Stimulated activated naive CD8-positive, alpha-beta T cell treated with anti-CD3 and anti-CD28 coated beads, Interleukin-15, Interleukin-2, amounts not matched to agents 100 ng/mL and 50 ng/mL, for 24 hours (primary cell): ENCODE measurements at regions not wholly inside any gene's neighbourhood (a gene's known extent, or its start where the extent isn't known, plus 50 kb on each side); places are given as distances from the start of the nearest gene placed in this dataset.

Source experiments
- H3K27ac Mint-ChIP-seq: one replicate; pipeline ENCODE4 v1.8.0; 2021; ENCODE audit warnings: mild to moderate bottlenecking, mixed read lengths
- H3K27me3 Mint-ChIP-seq: one replicate; pipeline ENCODE4 v1.8.0; 2021; ENCODE audit warnings: mixed read lengths
- H3K36me3 Mint-ChIP-seq: one replicate; pipeline ENCODE4 v1.8.0; 2021; ENCODE audit warnings: low read depth, mixed read lengths
- H3K4me1 Mint-ChIP-seq: one replicate; pipeline ENCODE4 v1.8.0; 2021; ENCODE audit warnings: low read depth, mixed read lengths
- H3K4me3 Mint-ChIP-seq: one replicate; pipeline ENCODE4 v1.8.0; 2021; ENCODE audit warnings: mild to moderate bottlenecking, mixed read lengths
- H3K9me3 Mint-ChIP-seq: one replicate; pipeline ENCODE4 v1.8.0; 2021; ENCODE audit warnings: mixed read lengths

DNA sequence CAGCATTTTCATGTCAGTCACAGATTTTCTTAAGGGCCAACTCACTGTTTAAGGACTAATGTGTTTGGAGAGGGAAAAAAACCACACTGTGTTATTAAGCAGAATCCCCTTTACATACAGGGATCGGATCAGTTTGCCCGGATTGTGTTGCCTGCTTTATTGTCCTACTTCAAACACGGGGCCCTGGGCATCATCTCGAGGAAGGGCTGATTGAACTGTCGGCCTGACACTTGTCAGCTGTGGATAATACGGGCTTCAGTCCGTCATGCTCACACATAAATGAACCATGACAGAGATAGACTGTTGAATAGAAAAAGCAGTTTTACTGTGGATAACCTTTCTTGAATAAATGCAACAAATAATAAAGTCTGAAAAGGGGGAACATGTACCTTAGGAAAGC is 325.0 kb downstream of the ZSWIM6 start:
- Mint-ChIP-seq H3K4me3 (no peak overlapping the region), H3K4me1 (no peaks in the 10 kb centered on the region), H3K9me3 (no peaks in the 10 kb centered on the region), H3K27me3 (peaks cover 11% of the 10 kb centered on the region), H3K27ac (no peak overlapping the region), H3K36me3 (no peaks in the 10 kb centered on the region)

DNA sequence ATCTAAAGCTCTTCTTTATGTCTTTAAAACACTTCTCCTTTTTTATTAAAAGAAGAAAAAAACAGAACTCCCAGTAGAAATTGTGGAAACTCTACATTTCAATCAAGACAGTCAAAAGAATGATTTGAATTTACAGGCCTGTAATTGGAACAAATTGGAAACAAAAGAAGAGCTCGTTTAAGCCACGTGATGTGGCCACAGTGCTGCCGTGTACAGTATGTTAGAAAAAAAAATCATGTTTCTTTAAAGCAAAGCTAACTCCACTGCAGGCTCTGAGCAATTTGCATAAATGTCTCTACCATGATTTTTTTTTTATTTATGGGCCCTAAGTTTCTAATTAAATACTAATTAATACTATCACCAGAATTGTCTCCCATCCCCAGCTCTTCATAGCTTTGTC is 325.6 kb downstream of the ZSWIM6 start:
- H3K4me3 Mint-ChIP-seq, result no peak overlapping the region
- no peaks in the 10 kb centered on the region for H3K4me1 Mint-ChIP-seq
- peaks cover 11% of the 10 kb centered on the region for H3K27me3 Mint-ChIP-seq
- no peak overlapping the region for H3K27ac Mint-ChIP-seq
- H3K9me3 Mint-ChIP-seq, result no peaks in the 10 kb centered on the region
- H3K36me3 Mint-ChIP-seq, result no peaks in the 10 kb centered on the region

DNA sequence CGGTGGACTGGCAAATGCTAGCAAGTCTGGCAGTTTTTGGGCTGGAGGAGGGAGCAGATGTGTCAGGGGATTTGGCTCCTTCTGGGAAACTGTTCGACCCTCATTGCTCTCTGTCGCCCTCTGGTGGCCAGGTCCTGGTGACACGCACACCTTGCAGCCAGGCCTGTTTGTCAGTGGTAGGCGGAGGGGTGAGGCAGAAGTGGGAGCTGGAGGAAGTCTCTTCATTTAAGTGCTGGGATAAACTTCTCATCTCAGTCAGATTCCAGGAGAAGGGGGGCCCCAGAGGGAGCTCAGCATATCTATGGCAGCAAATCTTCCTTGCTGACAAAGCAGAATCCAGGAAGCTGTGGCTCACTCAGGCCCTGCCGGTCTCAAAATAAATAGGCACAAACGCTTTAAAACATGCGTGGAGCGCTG is 326.5 kb downstream of the ZSWIM6 start:
- no peaks in the 10 kb centered on the region for H3K36me3 Mint-ChIP-seq
- peaks cover 11% of the 10 kb centered on the region for H3K27me3 Mint-ChIP-seq
- no peaks in the 10 kb centered on the region for H3K4me1 Mint-ChIP-seq
- no peak overlapping the region for H3K4me3 Mint-ChIP-seq
- H3K9me3 Mint-ChIP-seq, result no peaks in the 10 kb centered on the region
- no peak overlapping the region for H3K27ac Mint-ChIP-seq

- Mint-ChIP-seq H3K27ac (no peak overlapping the region), H3K4me1 (no peaks in the 10 kb centered on the region), H3K4me3 (no peak overlapping the region), H3K36me3 (no peaks in the 10 kb centered on the region), H3K27me3 (peaks cover 11% of the 10 kb centered on the region), H3K9me3 (no peaks in the 10 kb centered on the region)
These were observed 327.2 kb downstream of the ZSWIM6 start for GRCh38 chr5:61659221-61659696.

DNA sequence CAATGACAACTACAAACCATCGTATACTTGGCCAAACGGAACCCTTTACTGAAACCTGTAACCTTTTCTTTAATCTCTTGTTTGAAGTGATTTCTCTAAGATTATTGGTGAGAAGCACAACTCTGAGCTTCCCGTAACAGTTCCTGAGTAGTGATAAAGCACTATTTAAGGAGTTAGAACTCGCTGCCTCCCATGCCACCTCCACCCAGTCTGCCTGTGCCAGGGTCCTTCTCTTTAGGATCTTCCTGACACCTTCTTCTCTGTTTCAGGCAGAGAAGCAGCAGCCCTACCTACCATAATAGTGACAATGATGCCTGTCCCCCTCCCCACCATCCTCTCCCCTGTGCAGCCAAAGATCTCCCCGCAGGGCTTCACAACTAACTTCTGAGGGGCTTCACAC is 330.6 kb downstream of the ZSWIM6 start:
- no peaks in the 10 kb centered on the region for H3K9me3 Mint-ChIP-seq

GRCh38 chr5:61666064-61666621 is 334.1 kb downstream of the ZSWIM6 start:
- Mint-ChIP-seq H3K27me3 (peaks cover 7% of the 10 kb centered on the region), H3K4me1 (no peaks in the 10 kb centered on the region), H3K36me3 (no peaks in the 10 kb centered on the region), H3K4me3 (no peak overlapping the region), H3K9me3 (no peaks in the 10 kb centered on the region), H3K27ac (no peak overlapping the region)

More for the DNA sequence above, 330.6 kb downstream of the ZSWIM6 start:
- Mint-ChIP-seq H3K36me3 (no peaks in the 10 kb centered on the region), H3K4me1 (no peaks in the 10 kb centered on the region), H3K27me3 (peaks cover 4% of the 10 kb centered on the region), H3K27ac (no peak overlapping the region), H3K4me3 (no peak overlapping the region)

DNA sequence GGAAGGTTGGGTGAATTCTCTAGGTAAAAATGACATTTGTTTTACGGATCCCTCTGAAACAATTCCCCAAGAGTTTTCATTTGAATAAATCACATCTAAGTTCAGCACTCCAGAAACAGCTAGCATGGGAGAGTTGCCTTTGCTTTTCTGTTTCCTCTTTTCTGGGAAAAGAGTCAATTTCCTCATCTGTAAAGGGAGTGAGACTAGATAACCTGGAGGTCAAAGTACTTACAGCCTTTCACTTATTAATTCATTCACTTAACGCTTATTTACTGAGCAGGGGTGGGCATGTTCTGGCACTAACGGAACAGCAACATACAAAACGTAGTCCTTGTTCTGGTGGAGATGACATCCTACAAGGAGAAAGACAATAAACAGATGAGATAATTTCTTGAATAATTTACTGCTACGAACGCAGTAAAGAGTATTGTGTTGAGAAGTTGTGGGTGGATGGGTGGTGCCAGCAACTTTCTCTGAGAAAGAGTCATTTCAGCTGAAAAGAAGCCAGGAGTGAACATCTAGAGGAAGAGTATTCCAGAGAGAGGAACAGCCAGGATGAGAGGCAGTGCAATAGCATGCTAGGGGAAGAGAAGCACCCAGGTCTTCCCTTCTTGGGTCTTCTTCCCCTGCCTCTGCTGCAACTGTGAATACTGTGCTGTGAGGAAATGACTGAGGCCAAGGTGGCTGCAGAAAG is 335.6 kb downstream of the ZSWIM6 start:
- H3K4me3 Mint-ChIP-seq, result no peak overlapping the region
- H3K9me3 Mint-ChIP-seq, result no peaks in the 10 kb centered on the region
- no peaks in the 10 kb centered on the region for H3K4me1 Mint-ChIP-seq
- H3K27me3 Mint-ChIP-seq, result peaks cover 7% of the 10 kb centered on the region
- H3K27ac Mint-ChIP-seq, result no peak overlapping the region
- H3K36me3 Mint-ChIP-seq, result no peaks in the 10 kb centered on the region

DNA sequence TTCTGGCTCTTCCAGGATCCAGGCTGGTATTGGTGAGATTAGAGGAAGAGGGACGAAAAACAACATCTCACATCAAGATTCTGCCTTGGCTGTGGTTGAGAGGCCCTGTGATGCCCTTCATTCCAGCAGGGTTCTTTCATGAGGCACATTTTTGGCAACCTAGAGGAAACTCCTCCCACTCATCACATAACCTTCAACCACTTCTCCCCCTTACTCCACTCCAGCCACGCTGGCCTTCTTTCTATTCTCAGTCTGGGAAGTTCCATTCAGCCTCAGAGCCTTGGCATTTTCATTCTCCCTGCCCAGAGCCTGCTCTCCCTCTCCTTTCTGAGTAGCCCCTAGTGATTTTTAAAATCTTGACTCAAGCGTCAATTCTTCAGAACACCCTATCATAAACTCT is 337.5 kb downstream of the ZSWIM6 start:
- H3K4me1 Mint-ChIP-seq, result peaks cover 5% of the 10 kb centered on the region
- H3K4me3 Mint-ChIP-seq, result no peak overlapping the region
- H3K27ac Mint-ChIP-seq, result no peak overlapping the region
- peaks cover 11% of the 10 kb centered on the region for H3K27me3 Mint-ChIP-seq
- no peaks in the 10 kb centered on the region for H3K36me3 Mint-ChIP-seq
- H3K9me3 Mint-ChIP-seq, result no peaks in the 10 kb centered on the region

GRCh38 chr5:61670941-61671340 is 338.9 kb downstream of the ZSWIM6 start:
- H3K27ac Mint-ChIP-seq, result no peak overlapping the region
- peaks cover 5% of the 10 kb centered on the region for H3K4me1 Mint-ChIP-seq
- no peaks in the 10 kb centered on the region for H3K9me3 Mint-ChIP-seq
- H3K4me3 Mint-ChIP-seq, result no peak overlapping the region
- H3K36me3 Mint-ChIP-seq, result no peaks in the 10 kb centered on the region
- peaks cover 7% of the 10 kb centered on the region for H3K27me3 Mint-ChIP-seq

- H3K27ac Mint-ChIP-seq, result no peak overlapping the region
- no peaks in the 10 kb centered on the region for H3K9me3 Mint-ChIP-seq
- H3K4me3 Mint-ChIP-seq, result no peak overlapping the region
- peaks cover 11% of the 10 kb centered on the region for H3K27me3 Mint-ChIP-seq
- H3K4me1 Mint-ChIP-seq, result peaks cover 5% of the 10 kb centered on the region
- no peaks in the 10 kb centered on the region for H3K36me3 Mint-ChIP-seq
These were observed 341.1 kb downstream of the ZSWIM6 start for GRCh38 chr5:61673007-61673735.

DNA sequence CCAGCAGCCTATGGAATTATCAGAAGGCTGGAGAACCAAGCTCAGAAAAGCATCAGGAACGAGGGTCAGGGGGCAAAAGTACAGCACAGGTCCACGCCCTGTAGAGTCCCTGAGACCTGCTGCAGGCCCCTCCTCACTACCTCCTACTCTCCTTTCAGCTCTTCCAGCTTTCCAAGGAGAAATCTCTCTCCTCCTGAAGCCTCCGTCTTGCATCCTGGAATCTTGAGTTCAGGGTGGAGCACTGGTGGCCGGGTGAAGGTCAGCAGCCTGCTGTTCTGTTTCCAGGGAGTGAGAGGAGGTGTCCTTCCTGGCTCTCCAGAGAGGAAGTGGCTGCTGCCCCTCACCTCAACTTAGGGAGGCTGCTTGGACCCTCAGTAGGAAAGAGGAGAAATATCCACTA is 342.3 kb downstream of the ZSWIM6 start:
- Mint-ChIP-seq H3K4me3 (no peak overlapping the region), H3K36me3 (no peaks in the 10 kb centered on the region), H3K9me3 (no peaks in the 10 kb centered on the region), H3K27ac (no peak overlapping the region), H3K4me1 (peaks cover 5% of the 10 kb centered on the region), H3K27me3 (peaks cover 11% of the 10 kb centered on the region)

GRCh38 chr5:61675015-61675692 is 343.1 kb downstream of the ZSWIM6 start:
- H3K27me3 Mint-ChIP-seq, result peaks cover 15% of the 10 kb centered on the region

DNA sequence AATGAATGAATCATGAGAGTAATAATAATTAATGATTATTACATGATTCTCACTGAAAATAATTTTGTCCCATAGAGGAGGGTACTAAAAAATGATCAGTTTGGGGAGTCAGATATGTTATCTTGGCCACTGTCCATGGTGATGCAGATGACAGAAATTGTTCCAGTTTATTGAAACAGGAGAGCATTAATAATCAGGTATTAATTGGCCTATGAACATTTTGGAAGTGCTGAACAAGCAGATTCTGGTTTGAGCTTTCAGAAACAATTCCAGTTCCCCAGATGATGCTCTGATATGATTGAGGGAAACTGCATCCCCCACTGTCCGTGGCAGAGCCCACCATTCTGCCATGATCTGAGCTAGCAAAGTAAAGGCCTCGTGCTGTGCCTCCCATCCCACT is 345.2 kb downstream of the ZSWIM6 start:
- no peaks in the 10 kb centered on the region for H3K9me3 Mint-ChIP-seq
- no peaks in the 10 kb centered on the region for H3K36me3 Mint-ChIP-seq
- no peak overlapping the region for H3K4me3 Mint-ChIP-seq
- H3K27ac Mint-ChIP-seq, result no peak overlapping the region
- peaks cover 18% of the 10 kb centered on the region for H3K27me3 Mint-ChIP-seq
- H3K4me1 Mint-ChIP-seq, result peaks cover 5% of the 10 kb centered on the region

More at GRCh38 chr5:61675015-61675692, 343.1 kb downstream of the ZSWIM6 start:
- Mint-ChIP-seq H3K36me3 (no peaks in the 10 kb centered on the region), H3K9me3 (no peaks in the 10 kb centered on the region), H3K4me1 (peaks cover 5% of the 10 kb centered on the region), H3K27ac (no peak overlapping the region), H3K4me3 (no peak overlapping the region)

DNA sequence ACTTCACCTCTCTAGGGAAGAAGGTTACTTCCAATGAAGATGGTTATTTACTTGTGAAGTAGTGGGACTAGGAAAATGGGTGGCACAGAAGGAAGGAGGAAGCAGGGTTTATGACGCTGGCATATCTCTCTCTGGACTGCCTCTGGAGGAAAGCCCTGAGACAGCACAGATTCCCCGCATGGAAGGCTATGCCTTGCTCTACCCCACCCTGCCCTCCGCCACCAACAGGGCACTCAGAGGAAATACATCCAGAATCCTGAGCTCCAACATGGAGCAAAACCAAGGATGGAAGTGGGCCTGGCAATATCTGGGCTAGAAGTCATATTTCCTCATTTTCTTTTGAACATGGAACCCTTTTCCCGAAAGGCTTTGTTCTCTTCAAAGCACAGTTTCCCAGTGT is 346.9 kb downstream of the ZSWIM6 start:
- Mint-ChIP-seq H3K4me3 (no peak overlapping the region), H3K4me1 (peaks cover 1% of the 10 kb centered on the region), H3K9me3 (no peaks in the 10 kb centered on the region), H3K36me3 (no peaks in the 10 kb centered on the region), H3K27ac (no peak overlapping the region), H3K27me3 (peaks cover 16% of the 10 kb centered on the region)

- no peaks in the 10 kb centered on the region for H3K4me1 Mint-ChIP-seq
- H3K9me3 Mint-ChIP-seq, result no peaks in the 10 kb centered on the region
- H3K27me3 Mint-ChIP-seq, result peaks cover 17% of the 10 kb centered on the region
- H3K27ac Mint-ChIP-seq, result no peak overlapping the region
- no peaks in the 10 kb centered on the region for H3K36me3 Mint-ChIP-seq
- no peak overlapping the region for H3K4me3 Mint-ChIP-seq
These were observed 347.5 kb downstream of the ZSWIM6 start for GRCh38 chr5:61679562-61679961.
